GM21367 (cell line): ENCODE measurements at regions not wholly inside any gene's neighbourhood (a gene's known extent, or its start where the extent isn't known, plus 50 kb on each side); places are given as distances from the start of the nearest gene placed in this dataset.

Source experiments
- ATAC-seq: cut with Tn5 transposase; IDR thresholded peaks from one replicate; pipeline ENCODE4 v1.9.1; 2021; ENCODE audit not compliant: unreplicated experiment

- ATAC-seq: no peak
Observed at GRCh38 chr13:64305246-64305645, 2889.6 kb upstream of the PCDH20 start.

- ATAC-seq: no peak
Observed at GRCh38 chr13:64300239-64300638, 2884.6 kb upstream of the PCDH20 start.

- ATAC-seq: no peak
Observed at GRCh38 chr13:64293923-64294322, 2878.3 kb upstream of the PCDH20 start.

GRCh38 chr13:64289702-64290101 lies 2874.1 kb upstream of the PCDH20 start:
- ATAC-seq: no peak

- no peak for ATAC-seq
Observed at GRCh38 chr13:64283926-64284325, 2868.3 kb upstream of the PCDH20 start.

GRCh38 chr13:64278493-64278892 lies 2862.8 kb upstream of the PCDH20 start:
- ATAC-seq: no peak

GRCh38 chr13:64277097-64277496 lies 2861.4 kb upstream of the PCDH20 start:
- ATAC-seq: no peak

GRCh38 chr13:64276232-64276631 lies 2860.6 kb upstream of the PCDH20 start:
- ATAC-seq: no peak

GRCh38 chr13:64274481-64275217 lies 2859.0 kb upstream of the PCDH20 start:
- no peak for ATAC-seq

- no peak for ATAC-seq
Observed at GRCh38 chr13:64273780-64274179, 2858.1 kb upstream of the PCDH20 start.

- no peak for ATAC-seq
Observed at GRCh38 chr13:64272681-64273080, 2857.0 kb upstream of the PCDH20 start.

- ATAC-seq: no peak
Observed at GRCh38 chr13:64266024-64266423, 2850.4 kb upstream of the PCDH20 start.

- ATAC-seq: no peak
Observed at GRCh38 chr13:64263285-64263684, 2847.6 kb upstream of the PCDH20 start.

- no peak for ATAC-seq
Observed at GRCh38 chr13:64256751-64257150, 2841.1 kb upstream of the PCDH20 start.

GRCh38 chr13:64255988-64256387 lies 2840.3 kb upstream of the PCDH20 start:
- ATAC-seq: no peak

GRCh38 chr13:64248371-64249065 lies 2832.9 kb upstream of the PCDH20 start:
- ATAC-seq: no peak

- no peak for ATAC-seq
Observed at GRCh38 chr13:64239372-64239771, 2823.7 kb upstream of the PCDH20 start.

GRCh38 chr13:64234255-64234654 lies 2818.6 kb upstream of the PCDH20 start:
- no peak for ATAC-seq

- ATAC-seq: no peak
Observed at GRCh38 chr13:64223016-64223415, 2807.4 kb upstream of the PCDH20 start.

GRCh38 chr13:64206430-64207225 lies 2791.0 kb upstream of the PCDH20 start:
- no peak for ATAC-seq

GRCh38 chr13:64202517-64202916 lies 2786.9 kb upstream of the PCDH20 start:
- ATAC-seq: no peak

- no peak for ATAC-seq
Observed at GRCh38 chr13:64197232-64197631, 2781.6 kb upstream of the PCDH20 start.
